Loucy (cell line): ENCODE measurements at regions not wholly inside any gene's neighbourhood (a gene's known extent, or its start where the extent isn't known, plus 50 kb on each side); places are given as distances from the start of the nearest gene placed in this dataset.

ENCODE experiments used
- EZH2phosphoT487 ChIP-seq: fragments of 200-600 bp; IDR thresholded peaks from 2 replicates; pipeline ENCODE4 v1.6.1; 2018; ENCODE audit warnings: antibody characterized with exemption, mild to moderate bottlenecking, moderate library complexity, borderline replicate concordance
- TF ChIP-seq, protein P1 (sequence below): fragments of 200-600 bp; sonication (generic); conservative IDR thresholded peaks from 2 replicates; pipeline ENCODE4 v1.5.1; 2014; ENCODE audit warnings: mild to moderate bottlenecking, antibody characterized with exemption, low read length

DNA sequence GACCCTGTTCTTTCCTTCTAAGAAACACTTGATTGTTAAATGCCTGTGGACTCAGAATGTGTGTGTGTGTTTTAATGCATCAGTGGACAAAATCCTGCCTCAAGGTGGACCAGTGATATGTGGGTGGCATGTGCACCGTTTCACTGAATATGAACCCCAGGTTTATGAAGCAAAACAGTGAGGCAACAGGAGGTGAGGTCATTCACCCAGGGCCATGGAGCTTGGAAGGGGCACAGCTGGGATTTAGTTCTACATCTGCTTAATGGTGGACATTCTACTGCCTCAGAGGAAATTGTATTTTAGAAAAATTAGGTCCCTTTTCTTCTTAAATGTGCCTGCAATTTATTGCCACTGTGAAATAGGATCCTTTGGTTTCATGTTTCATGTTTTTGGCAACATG lies 549.5 kb upstream of the EEF2KMT start:
- TF ChIP-seq, protein P1, sequence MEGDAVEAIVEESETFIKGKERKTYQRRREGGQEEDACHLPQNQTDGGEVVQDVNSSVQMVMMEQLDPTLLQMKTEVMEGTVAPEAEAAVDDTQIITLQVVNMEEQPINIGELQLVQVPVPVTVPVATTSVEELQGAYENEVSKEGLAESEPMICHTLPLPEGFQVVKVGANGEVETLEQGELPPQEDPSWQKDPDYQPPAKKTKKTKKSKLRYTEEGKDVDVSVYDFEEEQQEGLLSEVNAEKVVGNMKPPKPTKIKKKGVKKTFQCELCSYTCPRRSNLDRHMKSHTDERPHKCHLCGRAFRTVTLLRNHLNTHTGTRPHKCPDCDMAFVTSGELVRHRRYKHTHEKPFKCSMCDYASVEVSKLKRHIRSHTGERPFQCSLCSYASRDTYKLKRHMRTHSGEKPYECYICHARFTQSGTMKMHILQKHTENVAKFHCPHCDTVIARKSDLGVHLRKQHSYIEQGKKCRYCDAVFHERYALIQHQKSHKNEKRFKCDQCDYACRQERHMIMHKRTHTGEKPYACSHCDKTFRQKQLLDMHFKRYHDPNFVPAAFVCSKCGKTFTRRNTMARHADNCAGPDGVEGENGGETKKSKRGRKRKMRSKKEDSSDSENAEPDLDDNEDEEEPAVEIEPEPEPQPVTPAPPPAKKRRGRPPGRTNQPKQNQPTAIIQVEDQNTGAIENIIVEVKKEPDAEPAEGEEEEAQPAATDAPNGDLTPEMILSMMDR, result no peak
- no peak for TF ChIP-seq EZH2phosphoT487
